HG03378 (cell line): ENCODE measurements at regions not wholly inside any gene's neighbourhood (a gene's known extent, or its start where the extent isn't known, plus 50 kb on each side); places are given as distances from the start of the nearest gene placed in this dataset.

Experiments used
- ATAC-seq: cut with Tn5 transposase; IDR thresholded peaks from one replicate; pipeline ENCODE4 v1.9.1; 2021; ENCODE audit warnings: mild to moderate bottlenecking, moderate library complexity; ENCODE audit not compliant: unreplicated experiment

DNA sequence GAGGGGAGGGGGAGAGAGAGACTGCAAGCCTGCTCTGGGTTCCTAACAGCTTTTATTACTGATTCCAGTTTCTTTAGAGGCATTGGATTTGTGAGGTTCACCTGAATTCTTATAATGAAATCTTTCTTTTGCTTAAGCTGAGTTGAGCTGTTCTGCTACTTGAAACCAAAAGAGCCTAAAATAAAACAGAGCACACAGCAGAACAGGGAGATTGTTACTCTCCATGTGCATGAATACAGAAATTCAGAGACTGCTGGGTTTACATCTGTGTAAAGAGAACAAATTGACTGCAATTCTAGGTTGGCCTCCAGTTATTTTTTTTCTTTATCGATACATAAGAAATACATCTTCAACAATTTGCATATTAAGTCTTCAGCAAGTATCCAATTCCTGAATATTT is 168.8 kb upstream of the NRIP1 start:
- ATAC-seq = no peak

DNA sequence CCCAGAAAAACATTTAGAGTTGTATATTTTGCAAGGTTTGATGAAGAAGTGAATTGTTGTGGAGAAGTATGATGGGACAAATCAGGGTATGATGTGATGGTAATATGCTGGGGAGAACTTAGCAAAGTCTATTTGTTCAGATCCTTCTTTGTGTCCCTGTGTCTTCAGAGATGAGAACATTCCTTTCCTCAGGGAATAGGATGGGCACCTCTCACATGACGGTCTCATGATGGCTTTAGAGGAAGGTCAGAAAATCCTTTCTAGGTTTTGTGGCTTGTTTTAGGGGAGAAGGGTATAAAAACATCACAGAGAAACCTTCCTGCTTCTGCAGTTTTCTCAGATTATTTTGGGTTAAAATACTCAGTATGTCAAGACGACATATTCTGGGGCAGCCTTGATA is 171.3 kb upstream of the NRIP1 start:
- ATAC-seq = no peak

DNA sequence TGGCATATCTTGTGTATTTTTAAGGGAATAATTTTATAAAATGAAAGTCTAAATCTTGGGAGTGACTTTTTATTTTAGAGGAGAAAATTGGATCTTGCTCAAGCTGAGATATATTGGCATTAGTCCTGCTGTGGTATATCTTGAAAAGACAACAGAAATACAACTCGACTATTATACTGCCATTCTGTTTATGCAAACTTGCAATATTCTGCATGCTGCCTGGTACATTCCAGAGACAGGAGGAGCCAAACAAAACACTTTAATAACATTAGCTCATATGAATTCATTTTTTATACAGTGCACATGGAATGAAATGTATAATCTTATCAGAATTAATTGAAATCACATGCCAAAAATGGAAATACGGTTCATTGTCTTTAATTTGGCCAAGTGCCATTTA is 176.0 kb upstream of the NRIP1 start:
- no peak for ATAC-seq

DNA sequence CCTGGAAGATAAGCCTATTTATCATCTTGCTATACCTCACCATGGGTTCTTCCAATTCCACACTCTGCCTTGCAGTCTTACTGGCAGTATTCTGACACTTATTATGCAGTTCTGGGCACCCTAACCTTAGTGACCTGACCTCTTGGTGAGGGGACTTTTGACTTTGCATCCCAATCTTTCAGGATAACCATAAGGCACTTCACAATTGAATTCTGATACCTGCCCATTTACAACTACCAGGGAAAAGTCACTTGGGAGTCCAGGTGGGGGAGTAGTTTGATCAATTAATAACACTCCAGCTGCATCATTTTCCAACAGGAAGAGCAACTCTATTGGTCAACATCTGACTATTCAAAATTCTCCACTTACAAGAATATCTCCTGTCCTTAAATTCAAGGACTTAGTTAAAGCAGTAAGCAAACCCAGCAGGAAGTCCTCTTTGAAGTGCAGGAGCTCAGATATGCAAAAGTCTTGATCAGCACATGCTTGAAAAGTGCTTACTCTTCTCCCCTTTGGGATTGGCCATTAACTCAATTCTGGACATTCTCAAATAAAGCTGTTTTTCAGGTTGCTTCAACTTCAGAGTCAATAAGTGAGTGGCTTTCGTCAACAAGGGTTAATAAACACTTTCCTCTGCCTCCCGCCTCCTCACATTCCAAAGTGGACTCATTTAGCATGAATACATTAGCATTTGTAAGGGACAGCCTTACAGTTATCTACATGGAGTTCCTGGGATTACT is 177.4 kb upstream of the NRIP1 start:
- no peak for ATAC-seq

DNA sequence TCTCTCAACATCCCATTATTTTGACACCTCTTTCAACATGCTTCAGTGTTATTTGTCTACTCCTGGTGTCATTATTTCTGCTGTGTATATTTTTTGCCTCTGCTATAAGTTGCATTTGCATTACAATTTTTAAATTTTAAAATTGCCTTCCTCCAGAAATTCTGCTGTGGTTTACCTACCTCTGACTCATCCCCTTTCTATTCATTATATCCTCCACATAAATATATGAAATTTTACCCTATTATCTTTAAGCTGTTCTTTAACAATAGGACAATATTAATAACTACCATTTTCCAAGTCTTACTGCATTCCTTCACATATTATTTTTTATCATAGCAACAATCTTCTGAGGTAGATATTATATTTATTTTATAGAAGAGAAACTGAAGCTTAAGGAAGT is 178.1 kb upstream of the NRIP1 start:
- ATAC-seq = no peak

DNA sequence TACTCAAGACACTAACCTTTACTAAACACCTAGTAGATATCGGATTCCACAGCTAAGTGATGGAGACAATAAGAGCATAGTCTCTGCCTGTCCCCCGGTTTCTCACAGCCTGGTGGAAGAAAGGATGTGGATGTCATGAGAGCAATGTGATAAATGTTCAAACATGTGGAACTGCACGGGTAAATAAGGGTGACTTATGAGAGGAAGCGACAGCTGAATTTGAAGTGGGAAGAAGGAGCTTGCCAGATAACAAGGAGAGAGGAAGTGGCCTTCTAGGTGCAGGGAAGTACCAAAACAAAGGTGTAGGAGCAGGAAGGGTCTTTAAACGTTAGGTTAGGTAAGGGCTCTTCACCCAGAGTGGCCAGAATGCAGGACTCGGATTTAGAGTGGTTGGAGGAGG is 178.6 kb upstream of the NRIP1 start:
- ATAC-seq = no peak

DNA sequence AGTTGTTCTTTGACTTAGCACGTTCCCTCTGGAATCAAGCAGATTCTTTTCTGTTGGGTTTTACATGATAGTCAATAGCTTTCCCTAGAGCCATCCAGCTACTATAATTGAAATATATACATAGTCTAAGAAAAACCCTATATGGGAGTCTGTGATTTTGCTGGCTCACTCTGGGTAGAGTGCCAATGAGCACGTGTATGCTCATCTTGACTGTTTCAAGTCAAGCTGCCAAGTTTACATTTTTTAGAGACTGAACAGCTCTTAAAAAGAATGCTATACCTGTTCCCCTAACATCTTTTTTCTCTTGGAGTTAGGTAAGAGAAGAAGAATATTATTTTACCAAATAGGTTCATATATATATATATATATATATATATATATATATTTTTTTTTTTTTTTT is 182.8 kb upstream of the NRIP1 start:
- no peak for ATAC-seq

DNA sequence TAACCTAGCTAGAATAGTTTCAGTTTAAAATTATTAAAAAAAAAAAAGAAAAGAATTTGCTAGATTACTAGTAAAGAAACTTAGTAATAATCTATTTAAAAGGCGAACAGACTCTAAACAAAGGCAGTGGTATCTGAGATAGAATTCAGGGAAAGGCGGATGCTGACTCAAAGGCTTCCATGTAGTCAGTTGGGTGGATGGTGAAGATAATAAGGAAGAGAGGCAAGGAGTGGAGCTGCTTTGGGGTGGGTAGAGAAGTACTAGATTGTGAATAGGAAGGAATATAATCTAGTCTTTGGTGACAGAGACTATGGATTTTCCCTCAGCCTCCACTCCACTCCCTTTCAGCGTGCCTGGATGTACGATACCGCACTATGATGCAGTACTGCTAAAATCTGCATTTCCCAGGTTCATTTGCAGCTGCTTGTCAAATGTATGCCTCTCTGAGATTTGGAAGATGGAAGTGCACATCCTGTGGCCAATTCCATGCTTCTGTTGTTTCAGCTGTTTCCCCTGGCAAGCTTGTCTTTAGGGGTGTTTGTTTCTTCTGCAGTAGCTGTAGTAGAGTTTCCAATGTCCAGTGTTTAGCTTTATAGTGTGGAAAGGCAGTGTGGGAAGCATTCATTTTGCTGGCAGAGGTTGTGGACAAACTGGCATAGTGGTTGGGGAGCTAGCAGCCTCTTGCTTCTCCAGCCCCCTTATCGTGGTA is 184.6 kb upstream of the NRIP1 start:
- ATAC-seq = no peak

DNA sequence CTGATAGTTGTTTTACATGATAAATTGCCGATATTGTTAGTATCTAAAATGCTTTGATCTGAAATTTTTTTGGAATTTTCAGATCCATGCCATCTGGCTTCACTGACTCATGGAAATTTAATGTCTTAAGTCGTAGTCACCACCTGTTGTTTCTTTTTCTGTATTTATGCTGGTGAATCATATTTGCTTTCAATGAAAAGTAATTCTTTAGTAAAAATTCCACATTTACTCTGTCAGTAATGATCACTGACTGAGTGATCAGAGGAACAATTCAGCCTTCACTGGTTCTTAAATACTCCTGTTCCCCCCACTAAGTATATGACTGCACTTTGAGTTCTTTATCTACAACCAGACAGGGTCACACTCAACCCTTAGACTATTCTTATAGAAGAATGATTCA is 185.6 kb upstream of the NRIP1 start:
- ATAC-seq = no peak

DNA sequence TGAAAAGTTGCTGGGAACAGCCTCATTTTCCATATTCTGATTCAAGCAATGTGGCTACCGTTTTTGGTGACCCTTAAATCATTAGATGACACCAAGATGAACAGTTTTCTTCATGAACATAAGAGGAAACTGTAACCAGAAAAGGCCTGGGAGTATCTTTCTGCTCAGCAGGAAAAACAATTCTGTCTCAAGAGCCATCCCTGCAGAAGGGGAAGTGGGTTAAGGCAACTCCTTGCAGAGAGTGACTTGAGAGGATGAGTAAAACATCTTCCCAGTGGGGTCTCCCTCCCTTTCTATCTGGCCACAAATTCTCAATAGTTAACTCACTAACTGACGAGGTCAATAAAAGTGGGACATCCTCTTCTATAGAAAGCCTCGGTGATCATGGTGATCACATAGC is 187.6 kb upstream of the NRIP1 start:
- no peak for ATAC-seq

DNA sequence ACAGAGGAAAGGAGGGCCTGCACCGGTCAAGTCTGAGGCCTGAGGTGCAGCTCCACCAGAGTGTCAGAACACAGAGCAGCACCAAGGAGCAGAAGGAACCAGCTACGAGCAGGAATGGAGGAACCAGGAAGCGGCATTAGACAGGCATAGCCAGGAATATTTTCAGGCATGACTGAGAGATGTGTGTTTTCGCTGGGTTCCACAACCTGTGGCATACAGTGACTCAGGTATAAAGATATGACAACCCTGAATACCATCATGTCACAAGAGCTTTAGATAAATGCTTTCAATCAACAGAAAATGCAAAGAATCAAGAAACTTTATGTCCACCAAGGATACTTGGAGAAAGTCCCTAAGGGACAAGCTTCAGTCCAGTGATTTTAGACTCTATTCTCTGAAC is 189.3 kb upstream of the NRIP1 start:
- ATAC-seq = no peak

DNA sequence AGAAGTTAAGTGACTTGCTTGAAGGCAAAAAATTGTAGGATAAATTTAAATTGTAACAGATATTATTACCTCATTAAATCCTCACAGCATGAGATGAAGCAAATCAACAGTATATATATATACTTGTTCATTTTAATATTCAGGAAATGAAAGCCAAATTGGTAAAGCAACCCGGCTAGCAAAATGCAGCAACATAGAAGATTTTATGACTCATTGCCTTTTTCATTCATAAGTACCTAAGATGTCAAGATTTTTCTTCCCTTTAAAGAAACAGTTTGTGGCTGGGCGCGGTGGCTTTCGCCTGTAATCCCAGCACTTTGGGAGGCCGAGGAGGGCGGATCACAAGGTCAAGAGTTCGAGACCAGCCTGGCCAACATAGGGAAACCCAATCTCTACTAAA is 190.5 kb upstream of the NRIP1 start:
- ATAC-seq = no peak

DNA sequence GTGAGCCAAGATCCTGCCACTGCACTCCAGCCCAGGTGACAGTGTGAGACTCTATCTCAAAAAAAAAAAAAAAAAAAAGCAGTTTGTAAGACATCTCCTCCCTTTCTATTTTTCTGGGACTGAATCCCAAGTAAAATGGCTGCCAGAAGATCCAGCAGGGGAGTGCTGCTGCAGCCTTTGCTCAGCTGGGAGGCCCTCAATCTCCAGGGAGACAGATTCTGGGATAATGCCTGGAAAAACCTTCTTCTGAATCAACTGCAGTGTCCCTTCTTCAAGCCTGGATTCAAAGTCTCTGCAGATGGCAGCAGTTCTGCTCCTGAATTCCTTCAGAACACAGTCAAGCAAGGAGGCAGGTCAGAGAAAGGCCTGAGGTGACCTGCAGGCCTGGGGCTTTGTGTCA is 191.0 kb upstream of the NRIP1 start:
- ATAC-seq = no peak

DNA sequence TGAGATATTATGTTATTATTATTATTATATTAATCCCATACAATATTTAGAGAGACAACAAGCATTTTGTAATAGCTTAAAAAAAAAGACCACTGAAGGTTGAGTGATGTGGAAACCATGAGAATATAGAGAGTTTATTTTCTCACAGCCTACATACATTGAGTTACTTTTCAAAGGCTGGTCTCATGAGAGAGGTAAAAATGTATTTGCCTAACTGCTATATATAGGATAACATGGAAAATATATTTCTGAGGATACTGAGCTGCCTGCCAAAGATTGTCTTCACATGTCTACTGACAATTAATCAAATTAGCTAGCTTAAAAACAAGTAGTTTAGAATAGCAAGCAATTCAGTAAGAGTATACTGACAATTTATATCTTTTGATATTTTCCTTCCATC is 192.2 kb upstream of the NRIP1 start:
- ATAC-seq = no peak

DNA sequence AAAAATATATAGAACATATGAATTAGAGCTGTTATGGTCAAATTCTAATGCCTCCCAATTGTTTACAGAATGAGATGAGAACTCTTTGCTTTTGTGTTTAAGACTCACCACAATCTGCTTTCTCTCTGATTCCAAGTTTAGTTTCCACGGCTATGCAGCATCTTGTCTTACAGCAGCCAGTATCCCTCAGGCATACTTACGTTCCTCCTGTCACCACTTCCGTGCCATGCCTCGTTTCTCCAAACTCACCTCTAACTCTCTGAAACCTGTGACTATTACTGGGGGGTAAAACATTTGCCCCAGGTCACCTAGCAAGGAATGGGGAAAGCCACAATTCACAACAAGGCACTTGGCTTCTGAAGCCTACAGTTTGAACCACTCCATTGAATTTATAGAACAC is 192.8 kb upstream of the NRIP1 start:
- ATAC-seq = no peak

DNA sequence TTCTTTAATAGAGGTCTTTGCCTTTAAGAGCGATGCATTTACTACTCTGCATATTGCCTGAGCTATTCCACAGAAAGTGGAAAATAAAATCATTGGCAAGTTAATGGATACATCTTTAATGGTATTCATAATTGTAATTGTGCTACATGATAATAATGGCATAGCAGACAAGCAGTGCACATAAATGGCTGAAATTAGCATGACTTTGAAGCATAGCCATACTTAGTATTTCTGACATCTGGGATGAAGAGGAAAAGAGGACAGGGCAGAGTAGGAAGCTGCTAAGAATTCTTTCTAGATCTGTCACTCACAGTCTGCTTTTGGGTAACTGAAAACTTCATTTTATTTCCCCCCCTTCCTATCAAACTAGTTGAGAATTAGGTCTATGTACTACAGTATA is 195.0 kb upstream of the NRIP1 start:
- no peak for ATAC-seq

DNA sequence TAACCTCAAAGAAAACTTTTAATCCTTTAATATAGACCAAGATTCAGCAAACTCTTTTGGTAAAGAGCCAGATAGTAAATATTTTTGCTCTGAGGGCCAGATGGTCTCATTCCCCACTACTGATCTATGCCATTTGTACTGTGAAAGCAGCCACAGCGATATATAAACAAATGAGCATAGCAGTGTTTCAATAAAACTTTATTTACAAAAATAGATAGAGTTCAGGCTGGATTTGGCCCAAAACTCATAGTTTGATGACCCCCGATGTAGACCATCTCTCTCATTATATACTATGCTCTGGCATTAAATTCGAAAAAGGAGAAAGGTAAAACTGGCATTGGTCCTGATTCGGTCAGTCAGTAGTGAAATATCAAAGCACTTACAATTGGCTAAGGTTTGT is 195.8 kb upstream of the NRIP1 start:
- no peak for ATAC-seq

DNA sequence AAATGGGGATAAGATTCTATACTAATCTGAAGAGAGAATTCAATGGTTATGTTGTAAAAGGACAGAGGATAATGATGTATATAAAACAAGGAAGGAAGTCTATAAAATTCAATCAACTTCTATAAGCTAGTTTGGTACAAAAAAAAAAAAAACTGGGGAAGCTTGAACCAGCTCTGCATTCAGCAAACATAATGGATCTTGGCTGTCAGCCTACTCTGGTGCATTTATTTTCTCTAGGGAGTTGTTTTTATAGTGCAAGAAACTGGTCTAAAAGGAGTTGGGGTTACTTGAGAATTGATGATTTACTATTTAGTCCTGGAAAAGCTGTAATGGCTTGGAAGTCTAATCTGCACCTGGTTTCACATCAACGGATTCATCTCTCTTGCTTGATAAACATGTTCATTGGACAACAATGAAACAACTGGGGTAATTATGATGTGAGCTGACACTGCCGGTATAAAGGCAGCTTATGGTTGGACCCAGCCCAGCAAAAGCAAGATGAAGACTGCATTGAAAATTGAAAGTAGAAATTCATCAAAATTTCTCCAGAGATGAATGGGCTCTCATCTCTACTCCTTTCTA is 199.4 kb upstream of the NRIP1 start:
- no peak for ATAC-seq

DNA sequence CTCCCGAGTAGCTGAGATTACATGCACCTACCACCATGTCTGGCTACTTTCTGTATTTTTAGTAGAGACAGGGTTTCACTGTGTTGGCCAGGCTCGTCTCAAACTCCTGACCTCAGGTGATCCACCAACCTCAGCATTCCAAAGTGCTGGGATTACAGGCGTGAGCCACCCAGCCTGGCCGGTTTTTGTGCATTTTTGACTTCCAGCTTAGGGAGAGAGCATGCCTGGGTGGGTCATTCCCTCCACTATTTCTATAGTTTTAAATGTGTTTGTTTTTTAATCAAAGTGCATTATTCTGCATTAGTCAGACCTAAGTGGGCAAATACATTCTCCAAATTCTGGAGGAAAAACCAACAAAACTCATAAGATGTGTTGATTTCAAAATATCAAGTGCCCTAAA is 207.4 kb upstream of the NRIP1 start:
- no peak for ATAC-seq

DNA sequence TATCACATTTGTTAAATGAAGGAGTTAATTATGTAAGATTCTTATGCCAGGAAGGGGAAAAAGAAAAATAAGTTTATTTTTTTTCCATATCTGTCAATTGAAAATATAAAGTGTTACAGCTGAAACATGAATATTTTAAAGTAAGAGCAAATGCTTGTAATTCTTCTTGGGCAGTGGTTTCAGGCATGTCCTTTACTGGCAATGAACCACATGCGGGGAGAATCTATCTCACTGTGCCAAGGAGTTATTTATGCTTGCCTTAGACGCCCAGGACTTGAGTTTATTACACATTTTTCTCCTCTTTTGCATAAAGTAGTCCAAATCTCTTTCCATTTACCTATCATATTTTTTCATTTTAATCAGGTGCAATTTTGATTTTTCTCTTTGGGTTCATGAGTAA is 207.8 kb upstream of the NRIP1 start:
- ATAC-seq = no peak

DNA sequence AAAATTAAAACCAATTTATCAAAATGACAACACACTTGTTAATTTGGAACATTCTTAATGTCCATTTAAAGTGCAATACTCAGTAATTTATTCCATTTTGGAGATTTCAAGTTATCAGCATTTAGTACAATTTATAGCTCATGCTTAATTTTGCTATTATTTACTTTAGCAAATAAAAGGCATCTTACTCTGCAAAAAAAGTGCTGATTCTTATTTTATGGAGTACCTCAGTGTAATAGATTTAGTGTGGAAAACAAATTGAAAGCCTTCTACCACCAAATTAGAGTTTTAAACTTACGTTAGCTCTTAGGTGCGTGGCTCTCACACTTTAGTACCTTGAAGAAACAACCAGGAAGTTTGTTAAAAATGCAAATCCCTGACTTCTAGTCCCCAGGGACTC is 208.4 kb upstream of the NRIP1 start:
- ATAC-seq = no peak

DNA sequence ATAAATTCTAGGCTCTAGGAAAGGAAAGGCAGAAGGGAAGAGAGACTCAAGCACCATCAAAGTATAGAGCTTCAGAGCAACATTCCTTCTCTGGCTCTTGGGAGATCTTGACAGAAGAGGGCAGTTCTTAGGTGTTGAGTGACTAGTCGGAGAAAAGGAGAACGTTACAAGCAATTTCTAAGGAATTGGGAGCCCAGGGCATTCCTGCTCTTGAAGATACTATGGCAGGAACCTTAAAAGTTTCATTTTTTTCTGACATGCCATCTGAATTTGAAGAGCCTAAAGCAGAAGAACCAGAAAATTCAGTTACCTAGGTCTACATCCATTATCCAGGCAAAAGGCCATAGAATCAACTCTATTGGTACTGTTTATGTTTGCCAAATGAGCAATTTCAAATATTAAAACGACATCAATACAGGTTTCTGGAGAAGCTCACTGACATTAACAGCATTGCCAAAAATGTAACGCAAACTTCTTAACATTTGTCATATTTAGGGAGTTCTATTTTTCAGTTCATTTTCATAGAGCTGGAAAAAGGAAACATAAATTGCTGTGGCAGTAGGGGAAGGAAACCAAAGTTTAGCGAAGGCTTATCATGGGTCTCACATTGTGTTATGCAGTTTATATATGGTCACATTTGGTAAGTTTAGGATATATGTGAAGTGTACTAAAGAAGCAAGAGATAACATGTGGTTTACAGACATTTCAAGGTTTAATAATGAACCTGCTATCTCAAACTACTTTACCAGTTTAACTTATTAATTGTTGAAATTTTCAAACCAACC is 210.1 kb upstream of the NRIP1 start:
- no peak for ATAC-seq
